ENCODE measurements at regions not wholly inside any gene's neighbourhood (a gene's known extent, or its start where the extent isn't known, plus 50 kb on each side); places are given as distances from the start of the nearest gene placed in this dataset.

- TF ChIP-seq CTCF (IDR thresholded peaks at IDR 0.05) = no peak
- TF ChIP-seq POLR2A (IDR thresholded peaks at IDR 0.05) = no peak
These were observed 52.4 kb upstream of the TSPAN5 start for GRCh38 chr4:98710831-98711230.

All from prostate gland (tissue), 2 donors.